ENCODE measurements at regions not wholly inside any gene's neighbourhood (a gene's known extent, or its start where the extent isn't known, plus 50 kb on each side); places are given as distances from the start of the nearest gene placed in this dataset. TPM values are rescaled to one million over a fixed set of nuclear protein-coding genes. Genes with fewer than 3 reads are reported as not detected.

GRCh38 chr11:10401696-10402392, 53.2 kb upstream of the AMPD3 start (continued):
- no peak for TF ChIP-seq RFX5 (IDR thresholded peaks at IDR 0.05; ENCODE audit: low read depth, low read length)

Small RNA genes lying in the stretch of these regions (microRNA-seq; reads per million reads assigned to microRNA genes)
- gene RNU6ATAC33P (ENCODE audit: insufficient read depth, insufficient read length): not detected

Small RNA genes lying in the stretch of these regions (small RNA-seq; reads per million reads assigned to genes)
- 0 reads per million in 5 experiments for gene RNU6ATAC33P

Data from IMR-90 (cell line).